Activated CD8-positive, alpha-beta memory T cell treated with anti-CD3 and anti-CD28 coated beads for 4 hours (primary cell): ENCODE measurements at regions not wholly inside any gene's neighbourhood (a gene's known extent, or its start where the extent isn't known, plus 50 kb on each side); places are given as distances from the start of the nearest gene placed in this dataset.

ENCODE experiments used
- DNase-seq, 2 donors: peaks; one replicate each; pipeline ENCODE4 v3.0.0-alpha.2; 2020; ENCODE audit warnings: low read depth in 2 of 2

DNA sequence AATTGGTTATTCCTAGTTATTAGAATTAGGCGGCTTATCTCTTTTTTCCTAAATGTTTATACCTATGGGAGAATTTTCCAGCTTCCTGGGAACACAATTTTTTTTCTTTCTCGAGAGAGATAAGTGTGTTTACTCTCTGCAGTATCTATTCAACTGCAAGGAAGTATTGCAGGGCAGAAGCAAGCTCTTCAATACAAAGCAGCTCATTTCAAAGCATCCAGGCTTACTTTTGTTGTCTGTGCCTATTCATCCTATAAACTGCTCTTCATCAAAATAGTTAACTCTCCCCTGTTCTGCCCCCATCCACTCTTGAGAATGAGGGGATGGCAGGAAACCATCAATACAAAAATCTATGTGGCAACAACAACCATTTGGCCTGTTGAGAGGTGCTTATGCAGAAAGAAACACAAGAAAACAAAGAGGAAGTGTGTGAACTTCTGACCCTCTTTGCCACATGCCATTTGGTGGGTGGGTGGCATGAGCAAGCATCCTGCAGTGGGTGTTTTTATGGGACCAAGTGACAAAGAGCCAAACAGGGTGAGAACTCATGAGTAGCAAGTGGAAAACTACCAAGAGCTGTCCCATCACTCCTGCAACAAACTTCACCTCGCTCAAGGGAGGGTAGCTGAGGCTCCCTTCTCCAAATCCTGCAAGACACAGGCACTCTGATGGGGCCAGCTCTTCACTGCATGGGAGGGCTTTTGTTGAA, 50.6 kb upstream of the MRPS6 start:
- peak; percentile 16 to 48 for DNase-seq

DNA sequence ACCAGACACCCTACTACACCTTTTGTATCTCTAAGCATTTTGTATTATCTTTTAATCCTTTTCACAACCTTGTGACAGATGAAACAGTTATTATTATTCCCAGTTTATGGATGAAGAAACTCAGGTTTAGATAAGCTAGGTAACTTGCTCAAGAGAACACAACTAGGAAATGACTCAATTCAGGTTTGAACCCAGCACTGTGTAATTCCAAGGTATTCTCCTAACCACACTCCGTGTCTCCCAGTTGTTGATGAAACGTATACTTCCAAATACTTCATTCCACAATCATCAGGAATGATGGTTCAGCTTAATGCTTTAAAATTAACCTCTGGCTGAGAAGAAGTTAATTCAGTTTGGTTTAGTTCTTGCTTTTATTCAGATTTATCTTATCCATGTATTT, 51.7 kb upstream of the MRPS6 start:
- DNase-seq: no peak

DNA sequence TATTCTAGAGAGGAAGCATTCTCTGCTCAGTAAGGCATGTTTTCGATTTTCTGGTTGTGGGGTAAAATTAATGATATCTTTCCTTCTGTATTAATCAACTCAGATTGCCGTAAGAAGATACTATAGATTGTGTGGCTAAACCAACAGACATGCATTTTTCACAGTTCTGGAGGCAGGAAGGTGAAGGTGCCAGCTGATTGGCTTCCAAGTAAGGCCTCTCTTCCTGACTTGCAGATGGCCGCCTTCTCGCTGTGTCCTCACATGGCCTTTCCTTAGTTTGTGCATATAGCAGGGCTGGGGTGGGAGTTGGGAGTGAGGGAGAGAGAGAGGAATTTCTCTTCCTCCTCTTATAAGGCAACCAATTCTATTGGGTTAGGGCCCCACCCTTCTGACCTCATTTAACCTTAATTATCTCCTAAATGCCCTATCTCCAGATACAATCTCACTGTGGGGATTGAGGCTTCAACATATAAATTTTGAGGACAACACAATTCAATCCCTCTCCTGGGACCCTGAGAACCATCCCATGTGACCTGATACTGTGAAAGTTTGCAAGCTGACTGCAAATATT, 52.3 kb upstream of the MRPS6 start:
- no peak for DNase-seq

DNA sequence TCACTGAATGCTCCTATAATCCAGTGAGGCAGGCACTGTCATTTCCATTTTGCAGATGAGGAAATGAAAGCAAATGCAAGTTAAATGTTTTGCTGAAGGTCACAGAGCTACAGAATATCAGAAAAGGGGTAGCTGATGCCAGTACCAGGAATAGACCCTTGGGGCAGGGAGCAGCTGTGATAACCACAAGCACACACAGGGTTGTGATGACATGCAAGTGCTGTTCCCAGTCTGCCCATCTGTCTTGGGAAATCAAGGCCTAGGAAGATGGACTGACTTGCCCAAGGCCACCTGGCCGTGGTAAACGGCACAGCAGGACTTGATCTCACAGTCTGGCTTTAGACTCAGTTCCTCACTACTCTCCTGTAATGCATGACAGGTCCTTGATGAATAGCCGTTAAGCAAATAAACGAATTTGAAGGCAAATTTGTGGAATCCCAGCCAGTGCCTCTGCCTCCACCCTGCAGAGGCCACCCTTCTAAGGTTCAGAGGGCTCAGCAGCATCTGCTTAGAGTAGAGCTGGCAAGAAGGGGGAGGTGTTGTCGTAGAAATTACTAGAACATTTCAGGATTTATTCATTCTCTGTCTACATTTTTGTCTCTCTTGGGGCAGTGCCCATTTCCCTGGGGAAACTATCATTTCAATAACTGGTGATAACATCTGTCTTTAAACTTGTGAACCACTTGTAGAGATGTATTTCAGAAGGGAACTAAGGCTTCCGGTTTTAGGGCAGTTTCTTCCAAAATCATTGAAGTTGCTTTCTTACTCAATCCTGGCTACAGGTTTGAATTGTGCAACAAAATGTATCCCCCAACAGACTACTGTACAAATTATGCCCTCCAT, 53.2 kb upstream of the MRPS6 start:
- DNase-seq: no peak

DNA sequence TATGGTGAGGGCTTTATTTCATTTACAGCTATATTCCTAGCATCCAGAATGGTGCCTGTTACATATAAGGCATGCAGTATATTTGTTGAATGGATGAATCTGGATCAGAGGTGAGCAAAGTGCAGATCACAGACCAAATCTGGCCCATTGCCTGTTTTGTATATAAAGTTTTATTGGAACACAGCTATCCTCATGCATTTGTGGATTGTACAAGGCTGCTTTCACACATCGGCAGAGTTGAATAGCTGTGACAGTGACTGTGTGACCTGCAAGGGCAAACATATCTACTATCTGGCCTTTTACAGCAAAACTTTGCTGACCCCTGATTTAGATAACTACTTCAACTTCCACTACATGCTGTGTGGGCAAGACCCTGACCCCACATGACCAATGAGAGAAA, 54.0 kb upstream of the MRPS6 start:
- no peak for DNase-seq

DNA sequence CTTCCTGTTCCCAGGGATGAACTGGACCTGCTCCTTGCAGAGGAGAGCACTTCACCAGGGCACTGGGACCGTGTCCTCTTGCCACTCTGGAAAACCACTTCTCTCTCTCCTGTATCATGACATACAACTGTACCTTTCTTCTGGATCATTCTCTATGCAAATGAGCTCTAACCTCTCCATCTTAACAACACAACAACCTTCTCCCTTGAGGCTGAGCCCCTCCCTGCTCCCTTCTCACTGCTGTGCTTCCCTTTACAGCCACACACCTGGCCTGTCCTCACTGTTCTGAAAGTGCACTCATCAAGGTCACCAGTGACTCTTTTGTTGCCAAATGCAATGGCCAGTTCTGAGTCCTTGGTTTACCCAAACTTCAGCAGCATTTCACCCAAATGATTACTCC, 54.5 kb upstream of the MRPS6 start:
- DNase-seq: no peak

DNA sequence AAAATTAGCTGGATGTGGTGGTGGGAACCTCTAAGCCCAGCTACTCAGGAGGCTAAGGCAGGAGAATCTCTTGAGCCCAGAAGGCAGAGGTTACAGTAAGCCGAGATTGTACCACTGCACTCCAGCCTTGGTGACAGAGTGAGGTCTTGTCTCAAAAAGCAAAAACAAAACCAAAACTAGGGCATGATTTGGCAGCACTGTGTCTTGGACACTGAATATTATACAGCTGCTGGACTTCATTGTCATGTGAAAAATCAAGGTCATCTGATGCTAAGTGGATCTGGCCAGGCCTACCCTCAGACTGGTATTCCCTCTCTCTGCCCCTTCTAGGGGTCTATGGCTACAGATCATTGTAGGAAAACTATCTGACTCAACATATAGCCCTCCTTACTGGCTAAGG, 55.2 kb upstream of the MRPS6 start:
- no peak for DNase-seq

DNA sequence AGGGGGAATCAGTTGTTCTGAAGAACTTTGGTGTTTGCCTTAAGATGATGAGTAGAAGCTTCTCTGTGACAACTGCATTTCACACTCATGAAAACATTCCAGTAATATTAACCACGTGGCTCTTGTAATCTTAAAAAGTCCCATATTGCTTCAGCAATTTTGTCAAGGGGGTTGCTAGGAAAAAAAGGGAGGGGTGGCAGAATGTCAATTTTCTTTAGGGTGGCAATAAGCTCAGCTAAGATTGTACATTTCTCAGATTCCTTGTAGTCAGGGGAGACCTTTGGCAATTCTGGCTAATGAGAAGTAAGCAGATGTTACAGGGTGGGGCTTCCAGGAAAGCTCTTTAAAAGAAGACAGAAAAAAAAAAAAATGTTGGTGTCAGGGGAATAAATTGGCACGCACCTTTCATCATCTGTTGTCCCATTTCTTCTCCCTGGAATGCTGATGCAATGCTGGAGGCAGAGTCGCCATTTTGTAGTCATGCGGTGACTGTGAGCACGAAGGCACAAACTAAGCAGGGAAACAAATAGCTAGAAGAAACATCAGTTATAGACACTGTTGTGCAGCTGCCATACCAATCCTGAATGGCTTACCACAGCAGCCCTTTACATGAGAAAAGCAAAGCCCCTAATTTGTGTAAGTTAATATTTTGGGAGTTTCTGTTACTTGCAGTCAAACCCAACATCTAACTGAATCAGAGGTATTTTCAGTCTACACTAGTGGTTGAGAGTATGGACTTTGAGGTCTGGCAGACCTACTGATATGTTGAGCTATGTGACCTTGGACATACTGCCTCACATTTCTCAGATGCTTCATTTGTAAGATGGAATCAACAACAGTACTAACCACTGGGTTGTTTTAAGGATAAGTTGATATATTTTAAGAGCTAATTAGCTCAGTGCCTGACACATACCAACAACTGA, 56.1 kb upstream of the MRPS6 start:
- DNase-seq: no peak

DNA sequence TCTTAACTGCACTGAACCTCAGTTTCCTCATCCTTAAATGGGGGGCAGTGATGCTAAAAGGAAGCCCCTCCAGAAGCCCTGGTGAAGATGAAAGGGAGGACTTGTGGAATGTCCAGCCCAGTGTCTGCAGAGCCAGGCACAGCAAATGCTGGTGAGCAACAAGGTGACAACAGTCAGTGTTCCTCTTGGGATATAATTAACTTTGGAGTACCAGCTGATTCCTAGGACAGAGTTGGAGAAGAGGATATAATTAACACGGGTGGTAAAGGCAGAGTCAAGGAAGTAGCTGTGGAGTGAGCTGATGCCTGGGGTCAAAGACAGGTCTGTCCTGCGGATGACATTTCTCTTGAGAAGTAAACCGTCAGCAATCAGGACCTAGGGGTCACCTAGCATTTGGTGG, 60.7 kb upstream of the MRPS6 start:
- no peak for DNase-seq

DNA sequence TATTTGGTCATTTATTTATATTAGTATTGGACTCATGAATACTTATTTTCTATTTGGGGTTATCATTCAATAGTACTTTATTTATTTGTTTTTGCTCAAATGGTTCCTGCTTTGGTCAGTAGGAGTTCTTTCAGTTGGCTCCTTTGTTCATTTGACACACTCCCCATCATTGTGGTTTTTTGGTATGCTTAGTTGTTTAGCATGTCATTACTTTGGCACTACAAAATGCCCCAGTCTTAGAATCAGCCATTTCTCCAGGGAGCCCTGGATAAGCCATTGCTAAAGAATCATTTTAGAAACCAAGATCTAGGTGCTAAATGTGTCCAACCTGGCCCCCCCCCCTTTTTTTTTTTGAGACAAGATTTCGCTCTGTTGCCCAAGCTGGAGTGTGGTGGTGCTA, 61.7 kb upstream of the MRPS6 start:
- DNase-seq: no peak

DNA sequence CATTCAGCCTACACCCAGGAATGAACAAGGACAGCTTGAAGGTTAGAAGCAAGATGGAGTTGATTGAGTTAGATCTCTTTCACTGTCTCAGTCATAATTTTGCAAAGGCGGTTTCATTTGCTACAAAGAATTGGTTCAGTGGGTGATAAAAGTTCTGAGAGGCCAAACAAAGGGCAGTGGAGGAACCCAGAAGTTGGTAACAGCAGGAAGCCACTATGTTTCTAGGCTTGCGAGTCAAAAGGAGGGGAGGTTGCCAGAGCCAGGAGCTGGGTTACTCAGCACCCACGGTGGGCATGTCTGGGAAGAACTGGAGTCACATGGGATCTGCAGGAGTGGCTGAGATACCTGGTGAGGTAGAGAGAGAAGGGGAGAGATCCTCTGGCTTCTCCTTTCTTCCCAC, 64.2 kb upstream of the MRPS6 start:
- DNase-seq: no peak

DNA sequence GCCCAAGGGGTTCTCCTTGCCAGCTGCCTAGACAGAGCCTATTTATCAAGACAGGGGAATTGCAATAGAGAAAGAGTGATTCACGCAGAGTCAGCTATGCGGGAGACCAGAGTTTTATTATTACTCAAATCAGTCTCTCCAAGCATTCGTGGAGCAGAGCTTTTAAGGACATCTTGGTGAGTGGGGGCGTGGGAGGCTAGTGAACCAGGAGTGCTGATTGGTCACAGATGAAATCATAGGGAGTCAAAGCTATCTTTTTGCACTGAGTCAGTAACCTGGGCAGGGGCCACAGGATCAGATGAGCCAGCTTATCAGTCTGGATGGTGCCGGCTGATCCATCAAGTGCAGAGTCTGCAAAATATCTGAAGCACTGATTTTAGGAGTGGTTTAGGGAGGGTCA, 64.8 kb upstream of the MRPS6 start:
- DNase-seq: no peak

DNA sequence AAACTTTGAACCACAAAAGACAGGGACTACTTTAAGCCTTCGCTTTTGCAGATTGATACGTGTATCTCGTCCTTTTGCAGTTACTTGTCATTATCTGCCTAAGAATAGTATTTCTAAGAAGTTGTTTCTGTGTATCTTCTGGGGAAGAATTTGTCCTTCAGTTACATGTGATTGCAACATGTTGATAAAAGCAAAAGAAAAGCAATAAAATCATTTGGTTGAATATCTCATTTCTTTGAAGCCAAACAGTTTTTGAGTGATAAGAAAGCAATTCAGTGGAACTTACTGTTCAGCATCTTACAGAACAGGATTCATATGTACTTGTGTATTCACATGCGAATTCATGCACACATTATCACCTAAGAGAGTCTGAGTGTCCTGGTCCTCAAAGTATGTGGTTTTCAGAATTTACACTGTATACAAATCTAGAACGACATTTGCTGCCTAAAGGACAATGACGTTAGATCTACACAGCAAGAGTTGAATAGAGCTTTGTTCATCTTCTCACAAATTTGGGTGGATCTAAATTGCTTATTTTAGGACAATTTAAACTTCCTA, 66.7 kb upstream of the MRPS6 start:
- no peak for DNase-seq

DNA sequence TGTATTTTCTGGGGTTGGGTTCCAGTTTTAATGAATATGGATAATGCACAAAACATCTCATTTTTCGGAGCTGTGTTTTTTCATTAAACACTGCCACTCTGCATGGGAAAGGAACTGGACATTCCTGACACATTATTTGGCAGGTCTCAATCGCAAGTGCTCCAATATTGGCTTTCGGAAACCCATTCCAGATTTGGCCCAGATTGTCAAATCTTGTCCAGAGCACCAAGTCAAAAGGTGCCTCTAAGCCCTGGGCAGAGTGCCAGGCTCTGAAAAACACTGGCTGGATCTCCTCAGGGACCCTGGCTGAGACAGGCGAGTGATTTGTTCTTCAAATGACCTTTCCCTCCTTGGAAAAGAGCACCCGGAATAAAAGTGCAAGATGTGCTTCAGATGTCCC, 68.4 kb upstream of the MRPS6 start:
- no peak for DNase-seq

DNA sequence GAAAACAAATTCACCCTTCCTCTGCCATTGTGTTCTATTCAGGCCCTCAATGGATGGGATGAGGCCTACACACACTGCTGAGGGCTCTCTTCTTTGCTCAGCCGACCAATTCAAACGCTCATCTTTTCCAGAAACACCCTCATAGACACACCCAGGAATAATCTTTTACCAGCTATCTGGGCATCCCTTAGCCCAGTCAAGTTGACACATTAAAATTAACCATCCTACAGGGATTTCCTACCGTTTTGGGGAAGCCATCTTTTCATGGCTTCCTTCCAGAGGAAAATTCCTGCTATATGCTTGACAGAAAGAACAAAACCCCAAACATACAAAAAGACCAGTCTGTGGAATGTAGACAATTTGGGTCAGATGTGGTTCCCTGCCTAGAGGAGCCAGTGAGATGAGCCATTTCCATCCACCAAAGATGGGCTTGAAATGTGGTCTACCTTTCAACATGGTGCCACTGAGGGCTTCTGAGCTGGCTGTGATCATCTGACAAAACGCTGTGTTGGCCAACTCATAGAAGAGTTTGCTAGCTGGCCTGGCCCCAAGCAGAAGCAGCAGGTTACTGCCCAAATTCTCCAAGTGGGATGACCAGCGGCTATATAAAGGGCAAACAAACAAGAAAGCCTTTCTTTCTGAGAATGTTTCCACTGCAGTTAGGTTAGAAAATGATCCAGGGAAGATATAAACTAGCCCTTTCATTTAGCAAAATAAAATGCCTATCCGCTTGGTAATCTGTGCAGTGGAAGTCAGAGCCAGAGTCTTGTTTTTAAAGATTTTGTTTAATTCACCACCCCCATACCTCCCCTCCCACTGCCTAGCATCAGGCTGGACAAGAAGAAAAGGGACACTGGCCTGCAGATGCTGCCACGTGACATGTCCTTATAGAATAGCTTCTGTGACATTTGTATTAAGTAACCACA, 69.1 kb upstream of the MRPS6 start:
- no peak for DNase-seq

DNA sequence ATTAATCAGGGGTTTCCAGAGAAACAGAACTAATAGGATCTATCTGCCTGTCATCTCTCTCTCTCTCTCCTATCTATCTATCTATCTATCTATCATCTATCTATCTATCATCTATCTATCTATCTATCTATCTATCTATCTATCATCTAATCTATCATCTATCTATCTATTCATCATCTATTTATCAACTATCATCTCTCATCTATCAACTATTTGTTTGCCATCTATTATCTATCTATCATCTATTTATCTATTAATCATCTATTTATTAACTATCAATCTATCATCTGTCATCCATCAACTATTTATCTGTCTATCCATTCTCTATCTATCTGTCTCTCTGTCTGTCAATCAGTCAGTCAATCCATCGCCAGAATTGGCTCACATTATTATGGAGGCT, 70.0 kb upstream of the MRPS6 start:
- no peak for DNase-seq

DNA sequence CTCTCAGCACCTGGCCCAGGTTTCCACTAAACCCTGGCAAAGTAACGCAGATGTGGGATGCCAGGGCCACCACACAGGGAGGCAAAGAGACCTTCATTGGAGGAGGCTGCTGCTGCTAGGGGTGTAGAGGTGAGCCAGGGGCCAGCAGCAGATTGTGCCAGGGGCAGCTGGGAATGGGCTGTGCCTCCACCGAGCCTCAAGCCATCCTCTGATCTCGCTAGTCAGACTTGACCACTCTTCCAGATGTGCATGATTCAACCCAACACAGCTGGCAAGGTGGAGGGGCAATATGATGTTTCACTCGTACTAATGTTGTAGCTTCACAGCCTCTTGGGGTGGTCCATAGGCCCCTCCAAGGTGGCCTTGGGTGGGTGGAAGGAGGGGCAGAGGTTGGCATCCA, 73.0 kb upstream of the MRPS6 start:
- DNase-seq: no peak

DNA sequence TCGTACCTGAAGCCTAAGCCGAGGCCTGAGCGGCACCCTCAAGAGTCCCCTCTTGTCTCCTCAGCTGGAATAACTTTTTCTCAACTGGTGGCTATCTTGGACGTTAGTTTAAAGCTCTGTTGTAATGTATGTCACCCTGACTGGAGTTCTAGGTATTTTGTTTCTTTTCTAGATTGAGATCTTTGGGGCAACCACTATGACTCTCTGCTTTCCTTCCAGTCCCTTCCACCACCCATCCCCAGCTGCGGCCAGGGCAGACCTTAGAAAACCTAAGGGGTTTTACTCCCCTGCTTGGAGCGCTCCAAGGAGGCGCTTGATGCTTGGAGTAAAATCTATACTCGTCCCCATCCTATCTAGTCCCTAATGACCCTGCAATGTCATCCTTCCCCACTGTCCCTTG, 74.6 kb upstream of the MRPS6 start:
- DNase-seq: no peak

DNA sequence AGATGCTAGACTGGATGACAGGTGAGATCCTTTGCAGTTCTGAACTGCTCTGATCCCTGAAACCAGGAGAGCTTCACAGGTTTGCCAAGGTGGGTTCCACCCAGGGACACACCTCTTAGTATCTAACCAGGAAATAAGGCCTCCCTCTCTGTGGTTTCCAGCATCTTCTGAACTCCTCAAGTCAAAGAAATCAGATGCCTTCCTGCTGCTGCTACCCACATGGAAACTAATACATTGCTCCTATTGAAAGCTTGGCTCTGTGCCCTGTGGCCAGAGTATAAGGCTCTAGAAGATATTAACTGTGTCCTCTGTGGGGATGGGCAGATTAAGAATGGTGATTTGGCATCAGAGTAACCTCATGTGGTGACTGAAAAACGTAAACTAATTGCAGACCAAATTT, 75.0 kb upstream of the MRPS6 start:
- no peak for DNase-seq

DNA sequence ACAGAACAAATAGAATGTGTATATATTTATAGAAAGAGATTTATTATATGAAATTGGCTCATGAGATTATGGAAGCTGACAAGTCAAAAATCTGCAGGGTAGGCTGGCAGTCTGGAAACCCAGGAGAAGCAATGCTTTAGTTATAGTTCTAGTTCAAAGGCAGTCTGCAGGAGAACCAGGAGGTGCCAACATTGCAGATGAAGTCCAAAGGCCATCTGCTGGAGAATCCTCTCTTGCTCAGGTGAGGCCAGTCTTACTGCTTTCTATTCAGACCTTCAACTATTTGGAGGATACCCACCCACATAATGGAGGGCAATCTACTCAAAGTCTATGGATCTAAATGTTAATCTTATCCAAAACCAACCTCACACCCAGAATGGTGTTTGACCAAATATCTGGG, 75.9 kb upstream of the MRPS6 start:
- no peak for DNase-seq

DNA sequence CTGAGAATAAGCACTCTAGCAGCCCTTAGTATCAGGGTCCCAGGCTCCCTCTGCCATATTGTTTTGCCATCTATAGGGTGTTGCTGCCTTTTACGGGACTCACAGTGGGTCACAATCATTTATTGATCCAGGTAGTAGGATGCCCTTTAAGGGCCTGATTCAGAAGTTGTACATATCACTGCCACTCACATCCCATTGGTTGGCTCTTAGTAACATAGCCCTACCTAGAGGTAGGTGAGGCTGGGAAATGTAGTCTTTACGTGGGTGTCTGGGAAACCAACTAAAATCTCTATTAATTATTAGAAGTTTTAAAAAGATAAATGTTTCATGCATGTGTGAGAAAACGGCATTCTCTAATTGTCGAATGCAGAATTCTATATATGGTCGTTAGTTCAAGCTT, 78.8 kb upstream of the ATP5PO start:
- DNase-seq: no peak
